ENCODE measurements at regions not wholly inside any gene's neighbourhood (a gene's known extent, or its start where the extent isn't known, plus 50 kb on each side); places are given as distances from the start of the nearest gene placed in this dataset.

DNA sequence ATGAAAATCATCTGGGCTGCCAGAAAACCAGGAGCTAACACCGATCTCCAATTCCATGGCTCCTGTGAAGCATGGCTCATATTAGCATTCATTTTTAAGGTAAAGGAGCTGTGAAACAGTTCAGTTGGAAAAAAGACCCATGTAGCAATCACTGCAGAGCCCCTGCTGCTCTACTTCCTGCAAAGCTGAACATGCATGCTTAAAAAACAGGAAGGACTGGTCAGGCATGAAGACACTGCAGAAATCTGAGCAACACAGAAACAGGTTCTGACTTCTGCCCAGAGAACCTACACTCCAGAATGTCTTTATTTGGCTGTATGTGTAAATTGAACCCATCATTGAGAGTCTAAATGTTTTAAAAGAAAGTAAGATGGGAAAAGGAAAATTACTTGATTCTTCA lies 950.6 kb downstream of the DCDC2C start:
- TF ChIP-seq, protein P1, sequence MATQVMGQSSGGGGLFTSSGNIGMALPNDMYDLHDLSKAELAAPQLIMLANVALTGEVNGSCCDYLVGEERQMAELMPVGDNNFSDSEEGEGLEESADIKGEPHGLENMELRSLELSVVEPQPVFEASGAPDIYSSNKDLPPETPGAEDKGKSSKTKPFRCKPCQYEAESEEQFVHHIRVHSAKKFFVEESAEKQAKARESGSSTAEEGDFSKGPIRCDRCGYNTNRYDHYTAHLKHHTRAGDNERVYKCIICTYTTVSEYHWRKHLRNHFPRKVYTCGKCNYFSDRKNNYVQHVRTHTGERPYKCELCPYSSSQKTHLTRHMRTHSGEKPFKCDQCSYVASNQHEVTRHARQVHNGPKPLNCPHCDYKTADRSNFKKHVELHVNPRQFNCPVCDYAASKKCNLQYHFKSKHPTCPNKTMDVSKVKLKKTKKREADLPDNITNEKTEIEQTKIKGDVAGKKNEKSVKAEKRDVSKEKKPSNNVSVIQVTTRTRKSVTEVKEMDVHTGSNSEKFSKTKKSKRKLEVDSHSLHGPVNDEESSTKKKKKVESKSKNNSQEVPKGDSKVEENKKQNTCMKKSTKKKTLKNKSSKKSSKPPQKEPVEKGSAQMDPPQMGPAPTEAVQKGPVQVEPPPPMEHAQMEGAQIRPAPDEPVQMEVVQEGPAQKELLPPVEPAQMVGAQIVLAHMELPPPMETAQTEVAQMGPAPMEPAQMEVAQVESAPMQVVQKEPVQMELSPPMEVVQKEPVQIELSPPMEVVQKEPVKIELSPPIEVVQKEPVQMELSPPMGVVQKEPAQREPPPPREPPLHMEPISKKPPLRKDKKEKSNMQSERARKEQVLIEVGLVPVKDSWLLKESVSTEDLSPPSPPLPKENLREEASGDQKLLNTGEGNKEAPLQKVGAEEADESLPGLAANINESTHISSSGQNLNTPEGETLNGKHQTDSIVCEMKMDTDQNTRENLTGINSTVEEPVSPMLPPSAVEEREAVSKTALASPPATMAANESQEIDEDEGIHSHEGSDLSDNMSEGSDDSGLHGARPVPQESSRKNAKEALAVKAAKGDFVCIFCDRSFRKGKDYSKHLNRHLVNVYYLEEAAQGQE (IDR thresholded peaks at IDR 0.05; ENCODE audit: low read depth), result no peak
- no peak for TF ChIP-seq POLR2A (IDR thresholded peaks at IDR 0.05; ENCODE audit: borderline replicate concordance, extremely low read depth, insufficient read depth, insufficient read length)
- no peak for TF ChIP-seq POLR2AphosphoS5 (IDR thresholded peaks at IDR 0.05; ENCODE audit: low read depth, low read length)
- TF ChIP-seq, protein P2, sequence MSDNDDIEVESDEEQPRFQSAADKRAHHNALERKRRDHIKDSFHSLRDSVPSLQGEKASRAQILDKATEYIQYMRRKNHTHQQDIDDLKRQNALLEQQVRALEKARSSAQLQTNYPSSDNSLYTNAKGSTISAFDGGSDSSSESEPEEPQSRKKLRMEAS (IDR thresholded peaks at IDR 0.05), result no peak
- TF ChIP-seq CEBPB (IDR thresholded peaks at IDR 0.05; ENCODE audit: low read depth), result no peak
- TF ChIP-seq, protein P3, sequence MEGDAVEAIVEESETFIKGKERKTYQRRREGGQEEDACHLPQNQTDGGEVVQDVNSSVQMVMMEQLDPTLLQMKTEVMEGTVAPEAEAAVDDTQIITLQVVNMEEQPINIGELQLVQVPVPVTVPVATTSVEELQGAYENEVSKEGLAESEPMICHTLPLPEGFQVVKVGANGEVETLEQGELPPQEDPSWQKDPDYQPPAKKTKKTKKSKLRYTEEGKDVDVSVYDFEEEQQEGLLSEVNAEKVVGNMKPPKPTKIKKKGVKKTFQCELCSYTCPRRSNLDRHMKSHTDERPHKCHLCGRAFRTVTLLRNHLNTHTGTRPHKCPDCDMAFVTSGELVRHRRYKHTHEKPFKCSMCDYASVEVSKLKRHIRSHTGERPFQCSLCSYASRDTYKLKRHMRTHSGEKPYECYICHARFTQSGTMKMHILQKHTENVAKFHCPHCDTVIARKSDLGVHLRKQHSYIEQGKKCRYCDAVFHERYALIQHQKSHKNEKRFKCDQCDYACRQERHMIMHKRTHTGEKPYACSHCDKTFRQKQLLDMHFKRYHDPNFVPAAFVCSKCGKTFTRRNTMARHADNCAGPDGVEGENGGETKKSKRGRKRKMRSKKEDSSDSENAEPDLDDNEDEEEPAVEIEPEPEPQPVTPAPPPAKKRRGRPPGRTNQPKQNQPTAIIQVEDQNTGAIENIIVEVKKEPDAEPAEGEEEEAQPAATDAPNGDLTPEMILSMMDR (IDR thresholded peaks at IDR 0.05 in 2 of 3, conservative IDR thresholded peaks at IDR 0.05 in 1 of 3; ENCODE audit: borderline replicate concordance in 1 of 3, insufficient read depth in 1 of 3, low read depth in 2 of 3, low read length in 2 of 3), result no peak
- no peak for TF ChIP-seq EZH2phosphoT487 (IDR thresholded peaks at IDR 0.05; ENCODE audit: borderline replicate concordance)
- TF ChIP-seq SP1 (IDR thresholded peaks at IDR 0.05; ENCODE audit: low read depth), result no peak
- no peak for TF ChIP-seq EZH2 (IDR thresholded peaks at IDR 0.05)
